GM11168 (cell line): ENCODE measurements at regions not wholly inside any gene's neighbourhood (a gene's known extent, or its start where the extent isn't known, plus 50 kb on each side); places are given as distances from the start of the nearest gene placed in this dataset.
"Not testable (repeated sequence)": the region's sequence is repeated elsewhere in the genome, so short reads cannot be mapped to it uniquely, and the experiment has no call there.

Source experiments
- in situ Hi-C: fragments of 300-500 bp; cut with MboI; formaldehyde crosslinking; loops from one replicate; pipeline ENCODE4 v1.12.0; 2022; ENCODE audit warnings: low sequenced_read_pairs; ENCODE audit not compliant: unreplicated experiment

DNA sequence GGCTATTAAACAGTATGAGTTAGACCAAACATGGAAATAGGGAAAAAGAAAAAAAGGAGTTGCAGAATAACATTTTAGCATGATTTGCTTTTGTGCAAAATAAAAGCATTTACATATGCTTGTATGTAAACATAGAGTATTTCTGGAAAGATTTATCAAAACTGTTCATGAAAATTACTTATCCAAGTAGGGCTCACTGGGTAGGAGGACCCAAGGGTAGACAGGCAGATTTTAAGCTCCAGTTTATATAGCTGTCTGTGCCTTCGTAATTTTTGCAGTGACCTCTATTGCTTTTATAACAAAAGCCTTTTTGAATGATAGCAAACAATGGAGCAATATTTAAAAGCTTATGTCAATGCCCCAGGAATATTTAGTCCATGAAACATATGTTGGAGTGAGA, 228.8 kb upstream of the IRF2BP2 start:
- in situ Hi-C loops, result no loop called here

DNA sequence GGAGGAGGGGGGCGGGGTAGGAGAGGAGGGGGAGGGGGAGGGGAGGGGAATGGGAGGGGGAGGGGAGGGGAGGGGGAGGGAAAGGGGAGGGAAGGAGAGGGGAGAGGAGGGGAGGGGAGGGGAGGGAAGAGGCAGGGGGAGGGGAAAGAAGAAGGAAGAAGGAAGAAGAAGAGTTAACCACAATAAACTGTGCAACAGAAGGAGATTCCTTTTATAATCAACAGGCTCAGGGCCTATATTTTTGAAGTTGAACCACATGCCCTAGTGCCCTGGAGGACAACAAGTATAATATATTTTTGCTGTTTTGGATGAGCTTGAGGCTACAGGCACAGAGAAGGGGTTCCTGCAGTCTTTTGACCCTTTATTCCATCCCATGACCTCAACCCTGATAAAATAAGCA, 228.2 kb upstream of the IRF2BP2 start:
- in situ Hi-C loops, result no loop called here

DNA sequence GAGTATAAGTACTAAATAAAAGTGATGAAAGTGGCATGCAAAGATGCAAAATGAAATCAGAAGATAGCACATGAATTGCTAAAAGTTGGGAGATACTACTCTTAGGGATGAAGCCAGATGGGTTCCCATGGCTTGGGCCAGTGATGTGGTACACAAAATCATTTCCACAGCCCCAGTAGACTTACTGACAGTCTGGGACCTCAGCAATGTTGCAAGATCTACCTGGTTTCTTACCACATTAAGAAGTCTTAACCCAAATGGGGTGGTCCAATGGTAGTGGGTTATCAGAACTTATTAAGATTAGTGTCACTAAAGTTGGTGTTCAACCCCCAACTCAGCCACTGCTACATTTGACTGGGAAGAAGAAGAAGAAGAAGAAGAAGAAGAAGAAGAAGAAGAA, 227.7 kb upstream of the IRF2BP2 start:
- in situ Hi-C loops, result no loop called here

DNA sequence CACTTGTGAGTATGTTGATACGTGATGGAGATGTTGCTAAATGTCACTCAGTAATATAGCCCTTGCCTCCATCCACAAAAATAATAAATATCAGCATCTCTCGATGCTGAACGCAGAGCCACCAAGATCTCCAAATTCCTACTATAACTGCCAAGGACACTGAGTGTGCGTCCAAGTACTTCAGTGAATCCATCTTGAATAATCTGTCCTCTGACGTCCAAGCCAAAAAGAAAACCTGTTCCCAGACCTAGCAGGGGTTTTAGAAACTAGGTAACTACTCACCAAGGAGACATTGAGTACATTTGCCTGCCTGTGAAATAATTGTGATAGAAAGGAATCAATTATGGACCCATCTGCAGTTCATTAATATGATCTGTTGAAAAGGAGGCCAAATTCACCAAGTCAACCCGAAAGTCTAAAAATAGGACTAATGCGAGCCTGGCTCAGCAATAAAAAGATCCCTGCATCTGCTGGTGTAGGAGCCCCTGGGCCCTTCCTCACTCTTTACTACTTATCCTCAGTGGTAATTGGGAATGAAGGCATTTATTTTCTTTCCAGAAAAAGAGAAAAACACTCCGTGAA, 226.9 kb upstream of the IRF2BP2 start:
- in situ Hi-C loops, result no loop called here

DNA sequence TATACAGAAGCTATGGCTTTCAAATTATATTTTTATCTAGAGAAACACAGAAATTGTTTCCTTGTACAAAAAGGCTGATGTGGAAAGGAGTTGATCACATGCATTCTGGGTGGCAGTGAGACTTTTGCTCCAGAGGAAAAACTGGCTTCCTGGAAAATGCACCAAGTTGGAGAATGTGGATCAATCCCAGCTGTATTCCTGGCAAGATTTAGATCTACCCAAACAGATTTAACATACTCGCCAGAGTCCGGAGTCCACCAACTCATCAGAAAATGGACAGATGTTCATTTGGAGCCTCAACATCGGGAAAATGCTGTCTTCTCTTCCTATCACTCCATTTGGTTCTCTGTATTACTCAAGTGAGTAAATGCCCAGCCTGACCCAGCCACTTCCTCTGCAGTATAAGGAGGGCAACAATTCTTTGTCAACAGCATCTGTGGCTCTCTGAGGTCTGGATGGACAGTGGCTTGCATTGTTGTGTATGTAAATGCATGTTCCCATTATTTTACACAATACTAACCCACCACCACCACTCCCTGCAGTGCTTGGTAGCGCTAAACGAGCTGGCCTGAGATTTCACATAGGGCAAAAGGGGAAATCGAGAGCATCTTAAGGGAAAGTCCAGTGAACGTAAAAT, 226.2 kb upstream of the IRF2BP2 start:
- in situ Hi-C loops, result no loop called here

DNA sequence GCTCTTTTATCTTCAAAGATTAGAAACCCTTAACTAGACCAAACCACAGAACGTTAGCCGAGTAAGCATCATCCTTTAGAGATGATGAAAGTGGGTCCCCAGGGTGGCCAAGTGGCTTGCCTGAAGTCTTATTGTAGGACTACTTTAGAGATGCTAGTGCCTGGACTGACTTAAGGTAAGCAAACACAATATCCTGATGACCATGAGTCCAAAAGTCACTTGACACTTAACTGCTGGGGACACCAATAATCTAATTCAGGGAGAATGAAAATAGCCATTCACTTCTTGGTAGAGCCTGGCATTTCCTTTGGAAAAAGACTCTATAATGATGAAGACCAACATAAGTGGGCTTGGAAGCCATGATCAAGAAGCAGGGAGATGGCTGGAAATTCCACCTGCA, 225.3 kb upstream of the IRF2BP2 start:
- in situ Hi-C loops, result no loop called here

DNA sequence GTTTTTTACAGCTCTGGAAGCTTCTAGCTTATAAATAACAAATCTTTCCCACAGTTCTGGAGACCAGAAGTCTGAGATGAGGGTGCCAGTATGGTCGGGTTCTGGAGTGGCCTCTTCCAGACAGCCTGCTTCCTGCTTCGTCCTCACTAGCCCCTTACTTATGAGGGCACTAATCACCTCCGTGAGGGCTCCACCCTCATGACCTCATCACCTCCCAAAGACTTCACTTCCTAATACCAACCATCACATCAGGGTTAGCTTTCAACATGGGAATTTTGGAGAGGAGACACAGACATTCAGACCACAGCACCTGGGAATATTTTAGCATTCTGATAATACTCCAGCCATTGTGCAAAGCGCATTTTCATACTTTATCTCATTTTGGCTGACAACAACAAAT, 223.7 kb upstream of the IRF2BP2 start:
- in situ Hi-C loops, result no loop called here

DNA sequence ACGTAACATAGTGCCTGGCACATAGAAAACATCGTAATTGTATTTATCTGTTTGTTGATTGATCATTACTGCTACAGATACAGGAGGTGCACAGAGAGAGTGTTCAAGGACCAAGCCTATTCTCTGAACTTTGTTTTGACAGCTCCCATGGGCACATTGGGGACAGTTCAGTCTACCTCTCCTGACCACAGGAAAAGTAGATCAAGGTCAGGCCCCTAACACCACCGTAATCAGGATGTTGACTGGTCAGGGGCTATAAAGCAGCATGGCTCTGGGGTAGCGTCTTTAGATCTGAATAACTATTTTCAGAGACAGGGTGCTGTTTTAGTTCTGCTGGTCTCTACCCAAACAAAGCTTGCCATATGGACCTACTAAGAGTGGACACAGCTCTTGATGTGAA, 223.1 kb upstream of the IRF2BP2 start:
- in situ Hi-C loops, result no loop called here

DNA sequence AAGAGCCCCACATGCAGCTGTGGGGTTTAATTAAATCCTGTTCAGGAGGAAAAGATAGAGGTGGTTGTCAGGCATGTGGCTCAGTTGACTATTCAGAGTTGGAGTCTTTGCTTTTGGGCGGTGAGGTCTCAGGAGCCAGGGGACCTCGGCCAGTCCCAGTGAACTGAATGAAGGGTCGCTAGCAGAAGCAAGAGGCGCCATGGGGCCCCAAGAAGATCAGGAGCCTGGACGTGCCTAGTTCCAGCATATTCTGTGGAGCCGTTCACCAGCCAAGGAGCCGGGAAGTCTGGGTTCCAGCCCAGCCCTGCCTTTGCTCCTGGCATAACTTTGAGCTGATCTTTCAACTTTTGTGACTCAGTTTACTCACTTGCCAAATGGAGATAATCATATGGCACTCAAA, 217.7 kb upstream of the IRF2BP2 start:
- in situ Hi-C loops, result loop anchor here (5.0 kb wide), 1 partner anchor 75 kb away; no protein-coding TSS in a partner anchor

DNA sequence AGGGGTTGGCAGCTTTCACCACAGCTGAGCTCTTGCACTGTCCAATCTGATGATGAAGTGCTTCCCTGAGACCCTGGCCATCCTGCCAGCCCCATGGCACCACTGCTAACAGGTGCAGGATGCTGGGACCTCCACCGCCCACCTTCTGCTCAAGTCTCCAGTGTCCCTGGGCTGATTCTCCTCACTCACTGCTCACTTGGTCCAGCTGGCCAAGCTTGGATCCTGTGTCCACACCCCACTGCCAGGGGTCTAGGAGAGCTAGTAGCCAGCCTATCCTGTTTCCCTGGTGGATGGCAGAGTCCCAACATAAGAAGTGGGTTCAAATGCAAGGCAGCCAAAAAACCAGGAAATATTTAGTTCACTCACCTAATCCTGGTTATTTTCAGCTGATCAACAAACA, 217.2 kb upstream of the IRF2BP2 start:
- in situ Hi-C loops, result loop anchor here (5.0 kb wide), 1 partner anchor 75 kb away; no protein-coding TSS in a partner anchor

DNA sequence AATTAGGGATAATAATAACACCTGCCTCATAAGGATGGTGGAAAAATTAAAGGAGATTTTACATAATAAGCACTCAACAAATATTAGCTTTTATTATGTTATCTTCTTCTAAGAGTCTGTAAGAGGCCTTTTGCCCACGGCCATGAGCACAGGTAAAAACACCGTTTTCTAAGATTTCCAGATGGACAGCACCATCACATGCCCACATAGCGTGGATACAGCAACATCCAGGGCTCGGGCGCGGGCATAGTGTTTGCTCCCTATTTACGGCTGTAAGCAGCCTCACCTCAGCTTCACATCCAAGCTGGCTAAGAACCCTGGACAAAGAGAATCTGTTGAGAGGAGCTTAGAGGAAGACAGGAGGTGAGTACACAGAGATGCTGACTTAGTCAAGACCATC, 216.4 kb upstream of the IRF2BP2 start:
- in situ Hi-C loops, result loop anchor here (5.0 kb wide), 1 partner anchor 74 kb away; no protein-coding TSS in a partner anchor

DNA sequence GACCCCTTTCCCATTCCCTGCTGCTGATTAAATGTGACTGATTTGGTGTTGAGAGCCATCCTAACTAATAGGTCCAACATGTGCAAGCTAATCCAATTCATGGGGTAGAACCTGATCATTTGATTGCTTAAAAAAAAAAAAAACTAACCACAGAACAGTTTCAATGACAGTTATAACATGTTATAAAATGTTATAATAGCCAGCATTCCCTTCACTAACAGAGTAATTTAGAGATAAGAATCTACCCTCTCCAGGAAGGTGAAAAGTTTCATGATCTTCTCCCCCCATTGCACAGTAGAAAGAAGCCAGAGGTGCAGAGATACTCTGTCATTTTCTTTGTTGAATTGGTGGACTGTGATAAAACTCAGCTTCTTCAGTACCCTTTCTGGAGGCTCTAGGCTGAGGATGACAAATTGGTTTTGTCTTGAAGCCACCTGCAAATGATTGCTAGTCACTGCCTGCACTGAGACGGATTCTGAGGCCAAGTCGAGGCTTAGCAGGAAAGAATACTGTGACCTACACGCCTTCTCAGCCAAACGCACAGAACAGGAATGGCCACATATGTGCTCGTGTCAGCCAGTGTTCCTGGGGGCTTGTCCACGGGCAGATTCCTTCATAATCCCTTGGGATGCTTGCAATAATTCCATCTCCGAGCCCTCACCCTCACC, 215.7 kb upstream of the IRF2BP2 start:
- in situ Hi-C loops, result loop anchor here (5.0 kb wide), 1 partner anchor 73 kb away; no protein-coding TSS in a partner anchor

DNA sequence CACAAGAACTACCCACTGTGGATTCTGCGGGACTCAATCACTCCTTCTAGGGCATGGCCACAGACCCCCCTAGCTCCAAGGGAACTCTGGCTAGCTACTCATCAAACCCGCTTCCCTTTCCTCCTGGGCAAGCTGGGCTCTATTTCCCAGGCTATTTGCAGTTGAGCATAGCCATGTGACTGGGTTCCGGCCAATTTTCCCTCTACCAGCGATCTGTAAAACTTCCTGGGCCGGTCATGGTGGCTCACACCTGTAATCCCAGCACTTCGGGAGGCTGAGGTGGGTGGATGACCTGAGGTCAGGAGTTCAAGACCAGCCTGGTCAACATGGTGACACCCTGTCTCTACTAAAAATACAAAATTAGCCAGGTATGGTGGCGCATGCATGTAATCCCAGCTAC, 214.9 kb upstream of the IRF2BP2 start:
- in situ Hi-C loops, result loop anchor here (5.0 kb wide), 1 partner anchor 73 kb away; no protein-coding TSS in a partner anchor

DNA sequence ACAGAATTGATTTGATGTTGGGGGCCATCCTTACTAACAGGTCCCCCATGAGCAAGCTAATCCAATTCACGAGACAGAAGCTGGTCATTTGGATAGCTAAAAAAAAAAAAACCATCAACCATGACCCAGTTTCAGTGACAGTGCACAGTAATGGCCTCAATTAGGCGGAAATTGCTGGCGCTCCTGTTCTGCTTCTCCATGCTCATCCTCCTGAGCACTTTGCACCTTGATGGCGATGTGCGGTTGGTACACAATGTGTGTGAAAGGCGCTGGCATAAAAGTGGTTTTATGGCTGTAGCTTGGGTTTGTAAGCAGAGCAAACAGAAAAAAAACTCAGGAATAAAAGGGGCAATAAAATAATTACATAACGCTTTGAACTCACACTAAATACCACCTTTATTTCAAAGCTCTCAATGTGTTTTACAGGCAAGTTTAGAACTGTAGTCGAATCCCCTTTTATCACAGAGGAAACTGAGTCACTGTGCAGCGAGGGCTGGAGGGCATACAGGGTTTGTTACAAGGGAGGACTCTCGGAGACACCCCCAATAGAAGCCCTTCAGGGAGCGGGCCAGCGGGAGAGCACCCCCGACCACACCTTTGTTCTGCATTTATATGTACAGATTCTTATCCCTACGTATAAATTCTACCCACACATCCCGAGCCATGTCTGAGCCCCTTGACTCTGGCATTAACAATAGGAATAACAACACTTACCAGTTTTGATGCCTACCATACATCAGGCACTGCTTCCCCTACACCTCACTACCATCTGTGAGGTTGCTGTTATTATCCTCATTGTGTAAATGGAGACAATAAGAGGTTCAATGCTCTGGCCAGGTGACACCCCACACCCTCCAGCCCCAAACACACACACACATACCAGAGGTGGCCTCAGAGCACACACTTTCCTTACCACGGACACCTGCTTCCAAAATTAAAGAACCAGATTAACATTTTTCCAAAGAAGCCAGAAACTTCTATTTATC, 213.5 kb upstream of the IRF2BP2 start:
- in situ Hi-C loops, result no loop called here

DNA sequence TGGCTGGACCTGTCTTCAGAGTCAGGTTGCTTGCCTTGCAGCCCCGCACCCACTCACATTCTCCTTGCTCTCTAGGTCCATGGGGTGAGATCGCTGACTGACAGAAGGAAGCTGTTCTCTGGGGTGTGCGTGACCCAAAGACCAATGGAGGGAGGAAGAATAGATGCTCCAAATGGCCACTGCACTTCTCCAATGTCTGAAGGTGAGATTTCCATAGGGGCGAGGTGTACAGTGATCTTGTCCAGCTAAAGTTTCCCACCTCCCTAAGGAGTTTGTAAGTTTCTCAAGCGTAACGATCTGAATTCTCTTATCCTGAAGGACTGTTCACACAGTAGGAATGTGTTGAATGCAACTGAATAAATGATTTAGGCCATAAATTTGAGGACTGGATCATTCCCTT, 211.9 kb upstream of the IRF2BP2 start:
- in situ Hi-C loops, result no loop called here

DNA sequence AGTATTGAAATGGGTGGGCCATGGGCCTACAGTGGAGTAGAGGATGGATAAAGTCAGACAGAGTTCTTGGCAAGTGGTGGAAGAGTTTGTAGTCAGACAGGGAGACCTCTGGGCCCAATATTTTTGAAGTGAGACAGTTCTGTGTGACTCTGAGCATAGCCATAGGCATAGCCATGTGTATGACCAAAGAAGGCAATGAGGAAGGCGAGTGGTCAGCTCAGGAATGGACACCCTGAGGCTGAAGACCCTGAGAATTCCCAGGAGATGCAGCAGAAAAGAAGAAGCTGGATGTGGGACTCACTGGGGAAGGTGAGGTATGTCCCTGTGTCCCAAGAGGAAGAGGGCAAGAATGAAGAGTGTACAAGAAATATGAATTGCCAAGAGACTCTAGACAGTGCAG, 210.6 kb upstream of the IRF2BP2 start:
- in situ Hi-C loops, result no loop called here

DNA sequence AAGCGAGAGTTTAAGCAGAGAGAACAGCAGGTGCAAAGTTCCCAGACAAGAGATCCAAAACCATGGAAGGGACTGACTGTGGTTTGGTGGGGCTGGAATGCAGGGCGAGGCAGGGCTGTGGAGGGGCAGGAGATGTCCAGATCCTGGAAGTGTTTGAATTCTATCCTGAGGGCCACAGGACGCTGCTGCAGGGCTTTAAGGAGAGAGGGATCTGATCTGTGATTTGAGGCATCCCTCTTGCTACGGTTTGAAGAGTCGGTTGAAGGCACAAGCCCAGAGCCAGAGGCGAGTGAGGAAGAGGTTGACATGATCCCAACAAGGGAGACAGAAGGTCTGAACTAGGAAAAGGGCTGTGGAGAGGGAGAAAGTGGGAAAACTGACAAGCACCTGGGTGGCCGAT, 209.9 kb upstream of the IRF2BP2 start:
- in situ Hi-C loops, result not testable (repeated sequence)

DNA sequence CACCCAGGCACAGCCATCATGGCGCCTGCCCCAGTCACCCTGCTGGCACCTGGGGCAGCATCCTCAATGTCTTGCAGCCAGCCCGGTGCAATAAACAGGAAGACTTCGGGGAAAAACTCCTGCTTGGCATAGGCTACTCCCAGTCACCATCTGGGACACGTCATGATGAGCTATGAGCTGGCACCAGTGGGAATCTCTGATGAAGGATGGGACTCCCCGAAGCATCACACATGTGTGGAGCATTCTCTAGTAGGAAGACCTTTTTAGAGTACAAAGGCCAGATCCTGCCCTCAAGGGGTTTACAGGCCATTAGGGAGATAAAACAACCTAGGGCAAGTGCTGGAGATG, 208.0 kb upstream of the IRF2BP2 start:
- in situ Hi-C loops, result not testable (repeated sequence)

DNA sequence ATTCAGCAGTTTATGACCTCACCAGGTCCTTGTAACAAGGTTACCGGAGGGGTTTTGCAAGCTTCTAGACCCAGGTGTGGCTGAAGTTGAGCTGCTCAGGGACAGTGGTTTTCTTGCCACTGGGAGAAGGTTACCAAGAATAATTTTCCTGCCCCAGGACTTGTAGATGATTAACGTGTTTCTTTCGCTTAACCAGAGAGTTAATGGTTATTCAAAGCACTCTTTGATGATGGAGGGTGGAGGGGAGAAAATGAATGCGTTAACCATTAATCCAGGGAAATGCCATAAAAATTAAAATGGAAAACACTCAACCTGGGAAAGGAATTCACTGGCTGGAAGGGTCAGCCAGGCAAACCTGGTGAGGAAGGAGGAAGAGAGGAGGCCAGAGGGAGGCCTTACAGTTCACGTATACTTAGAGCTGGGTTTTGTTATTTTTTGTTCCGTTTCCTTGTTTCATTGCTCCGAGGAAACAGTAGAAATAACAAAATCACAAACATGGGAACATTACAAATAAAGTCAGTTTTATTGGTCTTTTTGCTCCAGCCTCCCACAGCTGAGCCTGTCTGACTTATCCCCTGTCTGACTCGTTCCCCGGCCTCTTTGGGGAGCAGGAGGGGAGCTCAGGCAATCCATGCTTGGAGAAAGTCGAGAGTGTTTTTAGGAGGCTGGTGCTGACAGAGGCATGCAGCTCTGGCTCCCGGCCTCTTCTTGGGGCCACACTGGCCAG, 207.5 kb upstream of the IRF2BP2 start:
- in situ Hi-C loops, result not testable (repeated sequence)

DNA sequence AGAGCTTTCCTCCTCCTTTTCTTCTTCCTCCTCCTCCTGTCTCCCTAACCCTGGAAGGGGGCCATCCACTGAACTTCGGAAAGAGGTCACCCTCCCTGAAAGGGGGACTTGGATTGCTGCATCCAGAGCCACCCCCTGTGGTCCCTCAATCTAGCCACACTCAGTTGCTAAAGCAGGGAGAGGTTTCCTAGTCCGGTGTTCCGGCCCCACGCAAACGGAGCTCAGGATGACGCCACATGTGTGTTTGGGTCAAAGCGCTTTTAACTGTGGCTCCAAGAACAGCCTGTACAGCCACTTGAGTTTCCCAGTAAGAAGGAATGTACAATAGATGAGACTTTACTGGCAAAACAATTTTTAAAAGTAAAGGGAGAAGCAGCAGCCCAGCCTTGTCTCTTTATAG, 206.9 kb upstream of the IRF2BP2 start:
- in situ Hi-C loops, result not testable (repeated sequence)
